Inferior parietal cortex (tissue), 1 donor: ENCODE measurements at regions not wholly inside any gene's neighbourhood (a gene's known extent, or its start where the extent isn't known, plus 50 kb on each side); places are given as distances from the start of the nearest gene placed in this dataset.

Experiments used
- DNase-seq: peaks from one replicate; pipeline ENCODE4 v3.0.0-alpha.2; 2016; ENCODE audit errors: extremely low spot score

DNA sequence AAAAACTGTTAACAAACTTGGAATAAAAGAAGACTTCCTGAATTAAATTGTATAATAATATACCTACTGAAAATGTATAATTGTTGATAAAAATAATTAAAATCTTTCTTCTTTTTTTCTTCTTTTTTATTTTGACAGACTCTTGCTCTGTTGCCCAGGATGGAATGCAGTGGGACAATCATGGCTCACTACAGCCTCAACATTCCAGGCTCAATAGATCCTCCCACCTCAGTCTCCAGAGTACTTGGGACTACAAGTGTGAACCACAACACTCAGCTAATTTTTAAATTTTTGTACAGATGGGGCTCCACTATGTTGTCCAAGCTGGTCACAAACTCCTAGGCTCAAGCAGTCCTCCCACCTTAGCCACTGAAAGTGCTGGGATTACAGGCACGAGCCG, 1063.8 kb upstream of the CNTN5 start:
- DNase-seq: no peak

DNA sequence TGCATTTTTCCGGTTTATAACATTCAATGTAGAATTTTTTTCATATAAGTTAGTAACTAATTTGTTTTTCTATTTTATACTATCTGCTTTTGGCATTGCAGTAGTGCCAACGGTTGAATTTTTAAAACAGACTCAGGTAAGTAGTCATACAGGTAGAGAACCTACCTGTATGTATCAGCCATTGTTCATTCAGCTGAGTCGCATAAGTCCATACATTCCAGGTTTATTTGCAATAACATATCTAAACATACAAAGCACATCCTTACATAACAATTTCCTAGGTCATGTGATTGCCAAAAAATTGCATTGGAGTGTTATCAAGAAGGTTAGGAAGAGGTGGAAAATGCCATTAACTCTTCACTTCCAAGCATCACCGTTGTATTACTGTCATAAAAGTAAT, 1059.3 kb upstream of the CNTN5 start:
- no peak for DNase-seq

DNA sequence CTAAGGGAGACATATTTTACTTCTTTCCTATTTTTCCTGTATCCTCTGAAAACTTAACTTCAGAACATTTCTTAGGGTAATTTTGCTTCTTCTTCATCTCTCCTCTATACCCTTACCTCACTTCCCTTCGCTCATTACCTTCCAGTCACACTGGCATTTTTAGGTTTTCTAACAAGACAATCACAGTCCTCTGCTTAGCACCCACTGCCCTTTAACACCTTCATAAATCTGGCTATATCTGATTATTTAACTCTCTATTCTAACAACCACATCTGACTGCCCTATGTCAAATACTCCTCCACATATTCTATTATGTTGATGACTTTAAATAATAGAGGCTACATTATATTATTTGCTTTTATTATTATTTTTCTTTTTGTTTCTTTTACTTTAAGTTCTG, 1058.0 kb upstream of the CNTN5 start:
- DNase-seq: no peak

DNA sequence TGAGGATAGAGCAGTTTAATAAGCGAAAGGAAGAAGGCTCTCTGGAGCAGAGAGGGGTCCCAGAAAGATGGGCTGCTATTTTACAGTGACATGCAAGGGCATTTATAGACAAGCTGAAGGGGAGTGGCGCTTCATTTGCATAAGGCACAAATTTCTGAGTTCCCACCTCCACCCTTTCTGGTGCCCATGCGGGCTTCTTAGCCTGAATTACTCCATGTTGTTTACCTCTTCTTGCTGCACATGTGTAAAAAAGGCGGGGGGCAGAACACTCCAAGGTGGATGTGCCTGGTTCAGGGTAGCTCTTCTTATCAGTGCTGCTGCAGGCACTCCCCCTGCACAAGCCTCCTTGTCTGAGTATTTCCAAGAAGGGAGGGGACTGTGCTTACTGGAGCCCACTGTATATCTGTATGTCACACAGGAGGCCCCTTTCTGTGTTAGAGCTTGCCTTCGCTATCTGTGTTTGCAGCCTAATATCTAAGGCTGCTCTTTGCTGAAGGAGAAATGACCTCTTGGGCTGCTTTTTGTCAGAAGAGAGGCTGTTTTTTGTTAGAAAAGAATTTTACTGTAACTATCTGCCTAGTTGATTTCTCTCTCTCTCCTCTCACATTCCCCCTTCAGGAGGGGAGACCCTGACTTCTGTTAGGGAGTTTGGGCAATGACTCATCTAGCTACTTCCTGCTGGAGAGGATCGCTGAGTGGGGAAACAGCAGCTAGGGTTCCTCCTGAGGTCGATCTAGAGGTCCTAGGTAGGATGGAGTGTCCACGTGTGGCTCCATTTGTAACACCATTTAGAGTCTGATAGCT, 1057.0 kb upstream of the CNTN5 start:
- DNase-seq: peak; percentile 6

DNA sequence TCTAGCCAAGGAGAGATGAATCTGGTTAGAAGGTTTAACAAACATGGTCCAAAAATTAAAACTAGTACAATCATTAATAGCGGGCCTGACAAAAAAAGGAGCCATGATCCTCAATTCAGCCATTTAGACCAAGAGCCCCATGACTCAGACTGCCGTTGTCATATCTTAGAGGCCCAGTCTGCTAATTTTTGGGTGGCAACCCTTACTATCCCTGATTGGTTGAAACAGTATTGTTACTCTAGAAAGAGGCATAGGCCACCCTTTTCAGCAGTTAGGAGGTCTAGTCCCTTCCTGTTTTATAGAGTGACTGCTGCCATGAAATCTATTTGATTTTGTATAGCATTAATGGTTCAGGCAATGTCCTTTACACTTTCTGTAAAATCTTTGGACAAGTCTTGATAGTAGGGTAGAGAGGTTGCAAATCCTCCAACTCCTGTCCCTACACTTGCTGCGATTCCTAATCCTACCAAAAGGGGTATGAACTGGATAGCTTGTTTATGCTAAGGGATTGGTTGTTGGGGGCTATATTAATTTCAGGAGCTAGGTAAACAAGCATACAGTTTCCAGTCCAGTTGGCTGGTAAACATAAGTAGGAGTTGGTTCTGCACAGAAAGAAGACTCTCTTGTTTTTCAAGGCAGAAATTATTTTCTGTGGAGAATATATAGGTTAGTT, 1056.3 kb upstream of the CNTN5 start:
- DNase-seq: no peak

DNA sequence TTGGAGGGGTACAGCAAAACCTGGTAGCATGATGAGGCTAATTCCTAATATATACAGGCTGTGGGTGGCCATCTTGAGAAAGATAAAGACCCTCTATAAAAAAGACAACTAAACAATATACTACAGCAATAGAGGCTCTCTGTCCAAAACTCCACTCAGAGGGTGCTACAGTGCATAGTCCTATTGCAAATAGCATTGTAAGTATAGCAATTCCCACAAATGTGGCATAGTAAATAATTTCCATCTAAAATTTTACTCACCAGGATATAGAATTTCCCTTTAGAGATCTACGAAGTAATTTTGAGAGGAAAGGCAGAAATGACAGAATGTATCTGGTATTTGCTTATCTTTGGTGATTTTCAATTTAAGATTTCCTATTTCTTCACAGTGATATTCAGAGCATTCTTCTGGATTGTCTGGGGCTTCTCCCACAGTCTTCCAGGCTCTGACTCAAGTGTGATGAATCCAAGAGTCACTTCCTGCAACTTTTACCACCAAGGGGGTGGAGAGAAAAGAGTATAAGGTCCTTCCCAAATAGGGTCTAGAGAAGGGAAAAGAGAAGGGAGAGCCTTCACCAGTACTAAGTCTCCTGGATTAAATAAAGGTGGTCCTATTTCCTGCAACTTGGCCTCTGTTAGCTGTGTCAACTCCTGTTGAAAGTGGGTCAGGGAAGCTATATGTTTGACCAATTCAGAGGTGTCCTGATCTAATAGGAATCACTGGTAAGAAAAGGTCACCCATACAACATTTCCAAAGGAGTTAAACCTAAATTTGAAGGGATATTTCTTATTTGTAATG, 1054.7 kb upstream of the CNTN5 start:
- DNase-seq: no peak

DNA sequence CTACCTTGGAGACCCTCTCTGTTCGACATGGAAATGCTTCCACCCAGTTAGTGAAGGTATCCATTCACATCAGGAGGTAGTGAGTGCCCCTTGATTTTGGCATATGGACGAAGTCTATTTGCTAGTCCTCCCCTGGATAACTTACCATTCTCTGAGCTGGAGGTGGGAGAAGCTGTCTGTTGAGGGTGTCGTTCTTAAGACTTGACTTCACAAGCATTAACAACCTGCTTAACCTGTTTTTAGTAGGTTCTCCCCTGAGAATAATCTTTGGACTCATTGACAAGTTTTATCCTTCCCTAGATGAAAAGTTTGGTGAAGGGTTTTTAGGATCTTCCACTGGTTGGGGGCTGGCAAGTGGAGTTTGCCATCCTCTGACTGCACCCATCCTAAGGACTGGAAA, 1053.8 kb upstream of the CNTN5 start:
- DNase-seq: no peak

DNA sequence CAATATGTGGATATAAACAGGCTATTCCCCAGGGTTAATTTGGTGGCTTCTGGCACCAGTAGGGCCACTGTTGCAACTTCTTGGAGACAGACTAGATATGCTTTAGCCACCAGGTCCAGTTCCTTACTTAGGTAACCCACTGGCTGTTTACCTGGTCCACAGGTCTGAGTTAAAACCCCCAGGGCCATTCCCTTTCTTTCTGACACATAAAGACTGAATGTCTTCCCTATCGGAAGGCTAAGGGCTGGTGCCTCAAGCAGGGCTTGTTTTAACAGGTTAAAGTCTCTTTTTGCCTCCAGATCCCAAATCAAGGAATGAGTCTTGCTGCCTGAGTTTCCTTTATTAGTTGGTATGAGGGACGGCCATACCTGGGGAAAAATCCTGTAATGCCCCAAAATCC, 1052.7 kb upstream of the CNTN5 start:
- no peak for DNase-seq

DNA sequence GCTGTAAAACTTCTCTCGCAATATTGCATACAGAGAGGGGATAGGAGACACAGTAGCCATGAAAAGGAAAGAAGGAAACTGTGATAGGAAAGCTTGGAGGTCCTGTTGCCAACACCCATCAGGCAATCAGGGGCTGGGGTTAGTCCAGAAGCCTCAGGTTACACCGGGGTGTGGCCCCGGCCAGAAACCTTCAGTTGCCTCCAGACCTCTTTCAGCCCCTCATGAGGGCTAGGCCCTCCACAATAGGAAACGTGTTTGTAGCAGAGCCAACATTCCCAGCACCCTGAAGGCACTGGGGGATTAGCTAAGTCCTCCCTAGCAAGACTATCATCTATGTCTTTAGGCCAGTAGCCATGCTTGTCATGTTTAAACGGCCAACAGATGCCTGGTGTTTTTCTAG, 1048.0 kb upstream of the CNTN5 start:
- no peak for DNase-seq

DNA sequence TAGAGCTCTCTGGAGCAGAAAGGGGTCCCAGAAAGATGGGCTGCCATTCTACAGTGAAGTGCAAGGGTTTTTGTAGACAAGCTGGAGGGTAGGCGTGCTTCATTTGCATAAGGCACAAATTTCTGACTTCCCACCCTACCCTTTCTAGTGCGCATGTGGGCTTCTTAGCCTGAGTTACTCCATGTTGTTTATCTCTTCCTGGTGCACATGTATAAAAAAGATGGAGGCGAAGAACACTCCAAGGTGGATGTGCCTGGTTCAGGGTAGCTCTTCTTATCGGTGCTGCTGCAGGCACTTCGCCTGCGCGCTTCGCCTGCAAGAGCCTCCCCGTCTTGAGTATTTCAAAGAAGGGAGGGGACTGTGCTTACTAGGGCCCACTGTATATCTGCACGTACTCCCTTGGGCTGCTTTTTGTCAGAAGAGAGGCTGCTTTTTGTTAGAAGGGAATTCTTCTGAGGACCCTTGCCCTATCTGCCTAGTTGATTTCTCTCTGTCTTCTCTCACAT, 1047.3 kb upstream of the CNTN5 start:
- DNase-seq: no peak

DNA sequence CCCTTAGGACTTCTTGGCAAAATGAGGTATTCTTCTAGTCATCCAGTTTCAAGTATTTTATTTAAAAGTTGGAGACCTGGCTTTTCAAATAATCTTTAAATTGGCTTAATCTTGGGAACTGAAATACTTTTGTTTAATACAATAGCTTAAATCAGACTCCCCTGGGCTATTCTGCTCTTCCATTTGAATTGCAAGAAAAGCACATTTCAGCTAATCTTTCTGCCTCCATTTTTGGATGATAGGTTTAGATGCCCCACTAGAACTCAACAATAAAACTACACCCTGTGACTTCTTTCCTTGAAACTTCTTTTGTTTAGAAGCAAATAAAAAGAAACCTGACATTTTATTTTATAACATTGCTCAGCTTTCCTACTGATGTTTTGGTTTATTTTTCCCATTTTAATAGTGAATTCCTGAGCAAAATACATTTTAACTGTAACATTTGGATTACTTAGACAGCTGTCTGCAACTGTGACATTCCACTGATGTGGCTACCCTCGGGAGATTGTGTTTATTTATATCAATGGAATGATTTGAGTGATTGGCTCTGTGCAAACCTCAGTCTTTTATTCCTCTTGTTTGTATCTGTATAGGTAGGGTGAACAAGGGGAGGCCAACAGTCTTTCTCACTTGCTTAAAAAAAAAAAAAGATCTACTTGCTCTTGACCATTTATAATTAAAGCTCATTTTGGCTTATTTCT, 1045.8 kb upstream of the CNTN5 start:
- no peak for DNase-seq

DNA sequence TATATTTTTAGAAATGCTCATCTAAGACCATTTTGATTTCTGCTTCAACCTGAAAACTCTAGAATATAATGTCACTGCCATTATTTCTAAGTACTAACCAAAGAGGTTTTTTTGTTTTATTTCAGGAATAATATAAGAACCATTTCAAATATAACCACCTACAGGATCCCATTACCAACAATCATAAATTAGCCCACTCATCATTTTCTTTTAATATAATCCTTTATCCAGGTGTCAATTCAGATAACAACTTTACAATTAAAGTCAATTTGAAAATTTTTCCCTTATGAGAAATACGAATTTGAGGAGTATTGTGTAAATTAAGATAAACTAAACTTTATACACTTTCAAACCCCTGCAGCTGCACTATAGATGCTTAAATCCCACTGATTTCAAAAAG, 1043.0 kb upstream of the CNTN5 start:
- no peak for DNase-seq

DNA sequence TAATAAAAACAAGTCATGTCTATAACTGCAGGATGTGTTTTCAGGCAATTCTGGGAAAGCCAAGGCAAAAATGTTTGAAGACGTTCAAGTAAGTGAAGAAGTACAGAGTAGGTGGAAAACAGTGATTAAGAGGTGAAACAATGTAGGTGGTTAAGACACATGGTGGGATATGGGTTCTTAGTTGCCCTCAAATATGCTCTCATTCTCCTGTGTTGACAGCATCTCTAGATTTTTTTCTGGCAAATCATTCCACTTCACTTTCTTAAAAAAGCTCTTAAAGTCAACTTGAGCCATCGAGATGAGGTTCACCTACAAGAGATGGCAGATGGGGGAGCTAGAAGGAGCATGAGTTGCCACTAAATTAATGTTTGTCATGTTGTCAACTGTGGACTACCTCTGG, 1041.0 kb upstream of the CNTN5 start:
- no peak for DNase-seq

DNA sequence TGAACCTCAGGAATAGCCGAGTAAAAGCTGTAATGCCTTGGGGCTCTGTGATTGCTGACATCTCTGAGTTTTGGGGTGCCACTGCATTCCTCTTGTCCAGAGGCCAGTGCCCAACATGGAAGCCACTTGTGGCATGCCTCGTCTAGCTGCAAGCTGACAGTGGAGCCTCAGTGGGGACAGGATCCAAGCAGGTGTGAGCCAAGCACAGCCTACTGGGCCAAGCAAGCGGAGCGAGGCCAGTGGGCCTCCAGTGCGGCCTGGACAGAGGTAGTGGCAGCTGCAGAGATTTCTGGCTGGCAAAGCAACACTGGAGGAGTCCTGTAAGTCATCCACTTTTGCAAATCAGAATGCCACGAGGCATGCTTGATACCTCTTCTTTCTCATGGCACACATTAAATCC, 1038.2 kb upstream of the CNTN5 start:
- no peak for DNase-seq

DNA sequence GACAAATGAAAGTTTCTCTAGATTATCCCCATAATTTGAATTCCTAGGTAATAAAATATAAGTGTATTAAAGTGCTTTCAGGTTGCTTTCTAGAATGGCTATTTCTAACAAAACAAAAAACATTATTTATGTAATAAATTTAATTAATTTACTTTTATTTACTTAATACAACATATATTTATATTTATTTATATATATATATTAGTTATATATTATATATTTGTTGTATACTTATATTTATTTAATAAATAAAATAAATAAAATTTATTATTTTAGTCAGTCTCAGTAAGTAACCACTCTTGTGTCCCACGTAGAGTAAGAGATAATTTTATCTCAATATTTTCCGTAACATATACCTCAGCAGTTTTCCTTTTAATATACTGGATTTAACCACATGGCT, 1031.6 kb upstream of the CNTN5 start:
- no peak for DNase-seq

DNA sequence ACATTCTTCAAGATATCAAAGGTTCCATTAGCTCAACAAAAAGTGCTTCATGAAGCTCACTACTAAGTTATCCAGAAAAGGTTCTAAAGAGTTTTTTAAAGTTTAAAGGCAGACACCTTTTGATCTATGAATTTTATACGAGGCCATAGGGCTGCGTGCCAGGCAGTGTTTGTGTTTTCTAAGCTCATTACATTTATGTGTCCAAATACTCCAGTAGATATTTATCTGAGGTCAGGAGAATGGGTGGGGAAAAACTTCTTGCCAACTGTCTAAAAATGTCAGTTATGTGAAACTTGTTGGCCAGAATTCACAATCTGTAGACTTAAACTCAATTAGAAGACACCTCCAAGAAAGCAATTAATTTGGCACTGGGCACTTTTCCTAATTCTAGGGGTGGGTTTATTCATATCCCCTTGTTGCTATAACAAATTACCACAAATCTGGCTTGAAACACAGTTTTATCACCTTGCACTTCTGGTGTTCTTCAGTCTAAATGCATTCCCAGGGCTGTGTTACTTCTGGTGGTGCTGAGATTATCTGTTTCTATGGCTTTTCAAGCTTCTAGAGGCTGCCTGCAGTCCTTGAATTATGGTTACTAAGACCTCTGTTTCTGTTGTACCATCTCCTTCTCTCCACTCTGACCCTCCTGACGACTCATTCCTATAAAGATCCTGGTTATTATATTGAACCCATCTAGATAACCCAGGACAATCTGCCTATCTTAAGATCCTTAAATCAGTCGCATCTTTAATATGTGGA, 1030.4 kb upstream of the CNTN5 start:
- no peak for DNase-seq

DNA sequence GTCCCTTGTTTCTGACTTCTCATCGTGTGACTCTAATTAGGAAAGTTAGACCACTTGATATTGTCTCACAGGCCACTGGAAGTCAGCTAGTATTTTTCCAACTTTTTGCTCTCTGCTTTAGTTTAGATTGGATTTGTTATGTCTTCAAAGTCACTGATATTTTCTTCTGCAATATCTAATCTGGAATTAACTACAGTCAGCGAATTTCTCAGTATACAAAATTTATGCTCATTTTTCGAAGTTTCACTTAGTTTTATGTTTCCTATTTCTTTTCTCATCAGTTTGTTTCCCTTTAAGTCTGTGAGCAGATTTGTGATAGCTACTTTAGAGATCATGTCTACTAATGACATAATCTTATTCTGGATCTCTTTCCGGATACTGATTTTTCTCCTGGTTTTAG, 1027.2 kb upstream of the CNTN5 start:
- DNase-seq: no peak

DNA sequence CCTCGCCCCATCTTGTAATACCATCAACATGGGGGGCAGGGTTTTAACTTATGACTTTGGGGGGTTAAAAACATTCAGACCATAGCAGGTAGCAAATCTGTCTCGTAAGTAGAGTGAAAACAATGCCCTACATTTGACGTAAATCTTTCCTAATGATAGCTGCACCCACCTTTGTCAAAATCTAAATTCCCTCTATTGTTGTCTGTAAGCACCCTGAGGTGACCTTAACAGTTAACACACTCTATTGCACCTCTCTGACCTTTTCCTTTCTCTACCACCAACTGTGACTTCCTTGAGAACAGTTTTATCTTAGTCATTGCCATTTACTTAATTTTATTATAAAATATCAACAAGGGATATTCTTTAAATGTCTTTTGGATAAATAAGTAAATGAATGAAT, 1024.9 kb upstream of the CNTN5 start:
- no peak for DNase-seq

DNA sequence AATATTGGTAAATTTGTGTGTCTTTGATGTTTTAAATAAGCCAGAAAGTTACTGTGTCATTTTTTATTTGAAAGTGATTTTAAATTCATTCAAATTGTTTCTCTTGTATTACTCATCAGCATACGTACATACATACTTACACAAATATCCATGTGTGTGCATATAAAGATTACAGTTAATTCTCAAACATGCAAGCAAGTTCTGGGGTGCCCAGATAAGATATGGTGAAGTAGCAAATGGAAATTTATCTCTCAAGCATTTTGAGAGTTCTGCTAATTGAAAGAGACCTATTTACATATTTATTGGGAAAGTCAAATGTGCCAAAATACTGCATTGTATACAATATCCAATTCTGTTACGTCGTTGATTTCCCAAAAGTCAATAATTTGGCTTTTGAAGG, 1024.0 kb upstream of the CNTN5 start:
- no peak for DNase-seq

DNA sequence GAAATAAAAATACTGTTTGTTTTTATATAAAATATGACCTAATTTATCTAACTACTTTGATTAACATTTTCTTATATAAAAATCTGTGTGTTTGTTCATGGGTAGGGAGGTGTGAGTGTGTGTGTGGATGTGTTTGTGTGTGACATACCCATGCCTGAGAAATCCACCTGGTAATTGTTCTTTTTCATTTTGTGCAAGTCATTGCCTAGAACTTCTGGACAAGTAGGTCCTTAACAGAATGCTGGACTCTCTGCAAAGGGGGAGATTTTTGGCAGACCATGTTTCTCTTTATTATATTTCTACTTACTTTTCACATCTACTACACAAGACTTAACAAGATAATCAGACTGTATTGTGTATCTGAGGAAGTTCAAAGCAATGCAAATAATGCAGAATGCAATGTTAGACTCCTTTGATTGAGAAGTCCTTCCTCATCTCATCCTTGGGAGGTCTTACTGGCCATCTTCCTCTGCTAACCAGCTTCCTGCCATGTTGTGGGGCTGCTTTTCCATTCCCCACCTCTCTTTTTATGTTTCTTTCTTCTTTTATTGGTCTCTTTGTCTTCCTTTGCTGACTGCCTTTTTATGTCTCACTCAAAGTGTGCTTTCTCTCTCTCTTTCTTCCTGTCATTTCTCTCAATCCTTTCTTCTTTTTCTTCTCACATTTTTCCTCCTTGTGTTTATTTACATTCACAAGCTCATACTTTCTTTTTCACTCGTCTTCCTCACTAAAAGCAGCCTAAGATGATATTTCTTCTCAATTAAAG, 1017.0 kb upstream of the CNTN5 start:
- DNase-seq: no peak
